ENCODE measurements at regions not wholly inside any gene's neighbourhood (a gene's known extent, or its start where the extent isn't known, plus 50 kb on each side); places are given as distances from the start of the nearest gene placed in this dataset.

GRCh38 chr2:220560192-220560591 is 932.8 kb downstream of the SLC4A3 start:
- Histone ChIP-seq H3K14ac (ENCODE audit: insufficient read depth, low read length) (no peak overlapping the region), H4K5ac (ENCODE audit: insufficient read length, low read depth, low read length) (no peak overlapping the region), H3K79me1 (ENCODE audit: insufficient read depth, low read depth, low read length, poor library complexity, severe bottlenecking) (no peaks in the 10 kb centered on the region), H3K23me2 (ENCODE audit: insufficient read length, low read depth, low read length, poor library complexity, severe bottlenecking) (no peaks in the 10 kb centered on the region), H3K56ac (ENCODE audit: insufficient read length, low read depth, low read length) (no peak overlapping the region), H4K8ac (replicated peaks; ENCODE audit: insufficient read length, low read depth, low read length) (no peak overlapping the region), H3K9me3 (ENCODE audit: control insufficient read depth, low read depth, low read length) (no peaks in the 10 kb centered on the region), H2AK5ac (ENCODE audit: insufficient read length, low read length) (no peak overlapping the region), H4K91ac (ENCODE audit: insufficient read length, low read depth, low read length) (no peak overlapping the region), H3K23ac (ENCODE audit: insufficient read length, low read depth, low read length) (no peak overlapping the region), H3K4ac (ENCODE audit: low read depth, low read length) (no peak overlapping the region), H3K27ac (ENCODE audit: insufficient read length, low read depth, low read length) (no peak overlapping the region), H3K27me3 (ENCODE audit: insufficient read depth, low read length) (no peaks in the 10 kb centered on the region), H3K79me2 (ENCODE audit: insufficient read depth, low read length) (no peaks in the 10 kb centered on the region), H3K9ac (ENCODE audit: extremely low read depth, insufficient read length, low read length) (no peak overlapping the region), H3T11ph (ENCODE audit: low read length) (no peak overlapping the region), H3K4me1 (ENCODE audit: insufficient read depth, low read length) (no peaks in the 10 kb centered on the region), H3K4me2 (ENCODE audit: insufficient read depth, insufficient read length, low read length) (no peak overlapping the region), H2BK5ac (ENCODE audit: insufficient read length, low read length) (no peak overlapping the region), H4K20me1 (ENCODE audit: control insufficient read depth, insufficient read depth, insufficient read length) (no peaks in the 10 kb centered on the region), H2AFZ (ENCODE audit: low read length) (no peak overlapping the region), H2BK20ac (ENCODE audit: low read depth, low read length, poor library complexity, severe bottlenecking) (no peak overlapping the region), H3K18ac (ENCODE audit: insufficient read length, low read depth, low read length) (no peak overlapping the region), H2BK12ac (ENCODE audit: insufficient read length, low read depth, low read length) (no peak overlapping the region), H2BK120ac (ENCODE audit: low read depth, low read length, poor library complexity, severe bottlenecking) (no peak overlapping the region), H2BK15ac (ENCODE audit: low read depth, low read length) (no peak overlapping the region)
- no peak for DNase-seq
- WGBS (ENCODE audit: extremely low coverage, insufficient read length, low lambda C conversion rate) = no CpG with 5 or more reads among the region's 7 CpGs
- Mint-ChIP-seq H3K27me3 (ENCODE audit: low read depth) (peaks cover 1% of the 10 kb centered on the region; the same call in 1 of the 2 replicates), H3K36me3 (ENCODE audit: insufficient read depth in 1 of 3, low read depth in 3 of 3) (no peaks in the 10 kb centered on the region), H3K4me1 (no peaks in the 10 kb centered on the region), H3K27ac (no peak overlapping the region), H3K4me3 (no peak overlapping the region), H3K9me3 (peaks cover 0 to 2% of the 10 kb centered on the region in 2 experiments; a peak in 2 of 5 replicates)
- no peak for TF ChIP-seq CTCF (conservative IDR thresholded peaks at IDR 0.05)
